Activated naive CD4-positive, alpha-beta T cell treated with anti-CD3 and anti-CD28 coated beads for 36 hours (primary cell): ENCODE measurements at regions not wholly inside any gene's neighbourhood (a gene's known extent, or its start where the extent isn't known, plus 50 kb on each side); places are given as distances from the start of the nearest gene placed in this dataset.

Experiments used
- CTCF ChIA-PET: fragments of 350-600 bp; sonication (Branson Sonifier 250); formaldehyde crosslinking; loops from one replicate; lab custom pipeline; 2021; ENCODE audit warnings: antibody characterized with exemption; lab: Charles Lee
- DNase-seq: peaks from one replicate; pipeline ENCODE4 v3.0.0-alpha.2; 2020
- H3K27ac Mint-ChIP-seq: one replicate; pipeline ENCODE4 v1.8.0; 2021; ENCODE audit warnings: mild to moderate bottlenecking, mixed read lengths
- H3K27me3 Mint-ChIP-seq: one replicate; pipeline ENCODE4 v1.8.0; 2021; ENCODE audit warnings: low read depth, mixed read lengths
- H3K36me3 Mint-ChIP-seq: one replicate; pipeline ENCODE4 v1.8.0; 2021; ENCODE audit warnings: low read depth, mixed read lengths
- H3K4me1 Mint-ChIP-seq: one replicate; pipeline ENCODE4 v1.8.0; 2021; ENCODE audit warnings: low read depth, mixed read lengths
- H3K4me3 Mint-ChIP-seq: one replicate; pipeline ENCODE4 v1.8.0; 2021; ENCODE audit warnings: mild to moderate bottlenecking, moderate library complexity, mixed read lengths
- H3K9me3 Mint-ChIP-seq: one replicate; pipeline ENCODE4 v1.8.0; 2021; ENCODE audit warnings: mixed read lengths
- intact Hi-C: fragments of 100-400 bp; cut with micrococcal nuclease; formaldehyde crosslinking; loops from one replicate; pipeline ENCODE4 v1.15.1; 2023

GRCh38 chr17:79411419-79411818 is 199.4 kb downstream of the RBFOX3 start:
- no peak overlapping the region for H3K27ac Mint-ChIP-seq
- no peak for DNase-seq
- H3K27me3 Mint-ChIP-seq: peaks cover 16% of the 10 kb centered on the region
- no peaks in the 10 kb centered on the region for H3K36me3 Mint-ChIP-seq
- CTCF ChIA-PET: interaction anchor here (0.5 kb wide), 1 partner anchor 313 kb away, joined by 3 read pairs; no protein-coding TSS in a partner anchor
- intact Hi-C loops: no loop called here
- H3K4me3 Mint-ChIP-seq: no peak overlapping the region
- H3K4me1 Mint-ChIP-seq: no peaks in the 10 kb centered on the region
- no peaks in the 10 kb centered on the region for H3K9me3 Mint-ChIP-seq

GRCh38 chr17:79410681-79411080 is 200.2 kb downstream of the RBFOX3 start:
- CTCF ChIA-PET: interaction anchor here (1.1 to 1.4 kb wide), 2 partner anchors 10 to 17 kb away, joined by 3 to 5 read pairs; no protein-coding TSS in a partner anchor
- H3K36me3 Mint-ChIP-seq: no peaks in the 10 kb centered on the region
- H3K4me1 Mint-ChIP-seq: no peaks in the 10 kb centered on the region
- H3K4me3 Mint-ChIP-seq: no peak overlapping the region
- H3K27me3 Mint-ChIP-seq: peaks cover 23% of the 10 kb centered on the region
- H3K27ac Mint-ChIP-seq: no peak overlapping the region
- intact Hi-C loops: no loop called here
- DNase-seq: no peak
- H3K9me3 Mint-ChIP-seq: no peaks in the 10 kb centered on the region

GRCh38 chr17:79408251-79408650 is 202.6 kb downstream of the RBFOX3 start:
- CTCF ChIA-PET: no interaction called here
- Mint-ChIP-seq H3K36me3 (no peaks in the 10 kb centered on the region), H3K27me3 (peaks cover 33% of the 10 kb centered on the region), H3K4me3 (no peak overlapping the region), H3K4me1 (no peaks in the 10 kb centered on the region), H3K9me3 (no peaks in the 10 kb centered on the region), H3K27ac (no peak overlapping the region)
- no peak for DNase-seq
- intact Hi-C loops: no loop called here

- Mint-ChIP-seq H3K9me3 (no peaks in the 10 kb centered on the region), H3K27ac (no peak overlapping the region)
Observed at GRCh38 chr17:79407385-79407784, 203.5 kb downstream of the RBFOX3 start.

GRCh38 chr17:79406316-79406715 is 204.5 kb downstream of the RBFOX3 start:
- Mint-ChIP-seq H3K4me3 (no peak overlapping the region), H3K9me3 (no peaks in the 10 kb centered on the region), H3K27ac (no peak overlapping the region), H3K4me1 (peaks cover 2% of the 10 kb centered on the region), H3K36me3 (no peaks in the 10 kb centered on the region), H3K27me3 (peaks cover 36% of the 10 kb centered on the region)
- no peak for DNase-seq
- CTCF ChIA-PET: interaction anchor here (1.7 kb wide), 2 partner anchors 10 to 12 kb away, joined by 4 to 5 read pairs; no protein-coding TSS in a partner anchor
- intact Hi-C loops: no loop called here

More at GRCh38 chr17:79407385-79407784, 203.5 kb downstream of the RBFOX3 start:
- intact Hi-C loops: no loop called here
- Mint-ChIP-seq H3K27me3 (peaks cover 33% of the 10 kb centered on the region), H3K4me3 (no peak overlapping the region), H3K4me1 (no peaks in the 10 kb centered on the region), H3K36me3 (no peaks in the 10 kb centered on the region)
- DNase-seq: no peak
- CTCF ChIA-PET: no interaction called here

- Mint-ChIP-seq H3K36me3 (no peaks in the 10 kb centered on the region), H3K9me3 (no peaks in the 10 kb centered on the region), H3K27ac (no peak overlapping the region), H3K27me3 (peaks cover 41% of the 10 kb centered on the region), H3K4me3 (no peak overlapping the region), H3K4me1 (peaks cover 7% of the 10 kb centered on the region)
- DNase-seq: no peak
- CTCF ChIA-PET: interaction anchor here (1.7 kb wide), 2 partner anchors 9 to 12 kb away, joined by 4 to 5 read pairs; no protein-coding TSS in a partner anchor
- intact Hi-C loops: no loop called here
Observed at GRCh38 chr17:79405823-79406222, 205.0 kb downstream of the RBFOX3 start.

- H3K27ac Mint-ChIP-seq: no peak overlapping the region
- no peaks in the 10 kb centered on the region for H3K36me3 Mint-ChIP-seq
- H3K27me3 Mint-ChIP-seq: peaks cover 49% of the 10 kb centered on the region
- H3K4me3 Mint-ChIP-seq: no peak overlapping the region
- intact Hi-C loops: loop anchor here (5.0 kb wide), 1 partner anchor 303 kb away; no protein-coding TSS in a partner anchor
- no peak for DNase-seq
- CTCF ChIA-PET: interaction anchor here (1.0 to 1.3 kb wide), 3 partner anchors 11 to 317 kb away, joined by 3 to 5 read pairs (median 4); no protein-coding TSS in a partner anchor
- peaks cover 12% of the 10 kb centered on the region for H3K4me1 Mint-ChIP-seq
- H3K9me3 Mint-ChIP-seq: no peaks in the 10 kb centered on the region
Observed at GRCh38 chr17:79404136-79404911, 206.5 kb downstream of the RBFOX3 start.

GRCh38 chr17:79401704-79402674 is 208.9 kb downstream of the RBFOX3 start:
- intact Hi-C loops: loop anchor here (5.0 kb wide), 1 partner anchor 305 kb away; no protein-coding TSS in a partner anchor
- Mint-ChIP-seq H3K27ac (no peak overlapping the region), H3K27me3 (peaks cover 37% of the 10 kb centered on the region), H3K9me3 (no peaks in the 10 kb centered on the region), H3K36me3 (no peaks in the 10 kb centered on the region), H3K4me3 (no peak overlapping the region), H3K4me1 (peaks cover 12% of the 10 kb centered on the region)
- DNase-seq: no peak
- CTCF ChIA-PET: interaction anchor here (0.6 to 3.1 kb wide), 6 partner anchors 10 to 337 kb away, joined by 3 to 42 read pairs (median 3); no protein-coding TSS in a partner anchor

- CTCF ChIA-PET: interaction anchor here (0.6 to 3.1 kb wide), 10 partner anchors 9 to 357 kb away, joined by 3 to 42 read pairs (median 3); no protein-coding TSS in a partner anchor
- DNase-seq: peak; percentile 84
- Mint-ChIP-seq H3K27ac (no peak overlapping the region), H3K4me1 (peaks cover 12% of the 10 kb centered on the region), H3K27me3 (peaks cover 30% of the 10 kb centered on the region), H3K9me3 (no peaks in the 10 kb centered on the region), H3K36me3 (no peaks in the 10 kb centered on the region), H3K4me3 (peak overlapping the region; percentile 68)
- intact Hi-C loops: loop anchor here (5.0 kb wide), 1 partner anchor 306 kb away; no protein-coding TSS in a partner anchor
Observed at GRCh38 chr17:79400989-79401703, 209.7 kb downstream of the RBFOX3 start.

GRCh38 chr17:79399610-79400144 is 211.2 kb downstream of the RBFOX3 start:
- Mint-ChIP-seq H3K27ac (no peak overlapping the region), H3K27me3 (peaks cover 21% of the 10 kb centered on the region), H3K4me1 (peaks cover 12% of the 10 kb centered on the region), H3K9me3 (no peaks in the 10 kb centered on the region), H3K4me3 (no peak overlapping the region), H3K36me3 (no peaks in the 10 kb centered on the region)
- intact Hi-C loops: loop anchor here (5.0 kb wide), 1 partner anchor 308 kb away; no protein-coding TSS in a partner anchor
- CTCF ChIA-PET: interaction anchor here (3.1 kb wide), 1 partner anchor 8 kb away, joined by 42 read pairs; no protein-coding TSS in a partner anchor
- DNase-seq: no peak

GRCh38 chr17:79398441-79398840 is 212.4 kb downstream of the RBFOX3 start:
- Mint-ChIP-seq H3K9me3 (no peaks in the 10 kb centered on the region), H3K4me1 (peaks cover 12% of the 10 kb centered on the region), H3K27me3 (peaks cover 24% of the 10 kb centered on the region), H3K36me3 (no peaks in the 10 kb centered on the region), H3K27ac (no peak overlapping the region), H3K4me3 (no peak overlapping the region)
- DNase-seq: no peak
- intact Hi-C loops: no loop called here
- CTCF ChIA-PET: no interaction called here
